ENCODE measurements at regions not wholly inside any gene's neighbourhood (a gene's known extent, or its start where the extent isn't known, plus 50 kb on each side); places are given as distances from the start of the nearest gene placed in this dataset.

DNA sequence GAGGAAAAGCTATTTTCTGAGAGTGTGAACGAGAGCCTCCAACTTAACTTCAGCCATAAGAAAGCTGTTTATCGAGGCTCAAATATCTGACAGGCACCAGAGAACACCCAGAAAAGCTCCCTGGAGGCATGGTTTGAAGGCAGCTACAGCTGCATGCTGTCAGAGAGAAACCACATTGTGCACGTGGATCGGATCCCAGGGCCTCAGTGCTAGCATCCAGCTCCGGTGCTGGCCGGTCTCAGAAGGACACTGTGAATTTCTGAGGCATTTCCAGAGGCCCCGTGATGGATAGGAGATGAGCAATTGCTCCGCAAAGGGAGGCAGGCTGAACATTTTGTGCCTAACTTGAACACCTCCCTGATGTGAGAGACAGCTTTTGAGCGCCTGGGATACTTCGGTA, 315.7 kb downstream of the FGF9 start:
- ATAC-seq = no peak
- no TSS peak for BruUV-seq (replicated peaks)
- H3K9me3 ChIP-seq (ENCODE audit: control insufficient read depth in 1 of 2, insufficient read depth in 1 of 2, low read depth in 1 of 2, low read length in 2 of 2) = no peaks in the 10 kb centered on the region
- no peaks in the 10 kb centered on the region for H3K36me3 ChIP-seq (ENCODE audit: control insufficient read depth in 1 of 2, insufficient read depth in 2 of 2, low read length in 2 of 2)
- intact Hi-C loops (cut with micrococcal nuclease) = no loop called here
- no peak overlapping the region for H3K9ac ChIP-seq (ENCODE audit: low read length)
- no peak overlapping the region for H2AFZ ChIP-seq (ENCODE audit: low read depth, low read length, poor library complexity, severe bottlenecking)
- DNase-seq (ENCODE audit: low read depth, low spot score) = no peak
- no peaks in the 10 kb centered on the region for H4K20me1 ChIP-seq (ENCODE audit: insufficient read depth)
- no peak overlapping the region for H3K4me2 ChIP-seq (ENCODE audit: low read length)
- H3K9me2 ChIP-seq (ENCODE audit: insufficient read depth) = no peaks in the 10 kb centered on the region
- ChIA-PET POLR2A (no interaction called here), RAD21 (ENCODE audit: low non-redundant PET in 1 of 2, low total read pairs in 2 of 2, uncharacterized antibody in 2 of 2, unreplicated experiment in 2 of 2) (no interaction called here), CTCF (no interaction called here)
- H3K27me3 ChIP-seq (ENCODE audit: insufficient read depth, low read length) = no peaks in the 10 kb centered on the region
- no peaks in the 10 kb centered on the region for H3K4me1 ChIP-seq (ENCODE audit: control insufficient read depth in 1 of 2, insufficient read depth in 2 of 2, low read length in 2 of 2)
- H3K79me2 ChIP-seq (ENCODE audit: insufficient read depth, low read length) = no peaks in the 10 kb centered on the region
- no peak overlapping the region for H3K27ac ChIP-seq (ENCODE audit: low read depth, low read length)
- H3K4me3 ChIP-seq (replicated peaks in 1 of 2; ENCODE audit: low read depth in 1 of 2, low read length in 2 of 2) = no peak overlapping the region
- TF ChIP-seq POLR2A (IDR thresholded peaks at IDR 0.05; ENCODE audit: borderline replicate concordance, extremely low read depth, insufficient read depth, insufficient read length) (no peak), POLR2AphosphoS5 (IDR thresholded peaks at IDR 0.05; ENCODE audit: low read depth, low read length) (no peak), TCF7L2 (IDR thresholded peaks at IDR 0.05; ENCODE audit: borderline replicate concordance, extremely low read depth, insufficient read depth, insufficient read length) (no peak), SRF (IDR thresholded peaks at IDR 0.05; ENCODE audit: low read depth) (no peak), EZH2 (IDR thresholded peaks at IDR 0.05) (no peak), EGR1 (IDR thresholded peaks at IDR 0.05; ENCODE audit: low read depth) (no peak), SIN3A (IDR thresholded peaks at IDR 0.05; ENCODE audit: low read depth) (no peak), ZNF274 (IDR thresholded peaks at IDR 0.05; ENCODE audit: low read depth, low read length) (no peak), ZFX (IDR thresholded peaks at IDR 0.05) (no peak), ELF1 (IDR thresholded peaks at IDR 0.05; ENCODE audit: borderline replicate concordance, low read depth) (no peak), JUND (IDR thresholded peaks at IDR 0.05) (no peak), CBX3 (IDR thresholded peaks at IDR 0.05; ENCODE audit: low read depth) (no peak), SP1 (IDR thresholded peaks at IDR 0.05; ENCODE audit: low read depth) (no peak), FOSL1 (IDR thresholded peaks at IDR 0.05; ENCODE audit: low read depth) (no peak)
- TF ChIP-seq, protein P1, sequence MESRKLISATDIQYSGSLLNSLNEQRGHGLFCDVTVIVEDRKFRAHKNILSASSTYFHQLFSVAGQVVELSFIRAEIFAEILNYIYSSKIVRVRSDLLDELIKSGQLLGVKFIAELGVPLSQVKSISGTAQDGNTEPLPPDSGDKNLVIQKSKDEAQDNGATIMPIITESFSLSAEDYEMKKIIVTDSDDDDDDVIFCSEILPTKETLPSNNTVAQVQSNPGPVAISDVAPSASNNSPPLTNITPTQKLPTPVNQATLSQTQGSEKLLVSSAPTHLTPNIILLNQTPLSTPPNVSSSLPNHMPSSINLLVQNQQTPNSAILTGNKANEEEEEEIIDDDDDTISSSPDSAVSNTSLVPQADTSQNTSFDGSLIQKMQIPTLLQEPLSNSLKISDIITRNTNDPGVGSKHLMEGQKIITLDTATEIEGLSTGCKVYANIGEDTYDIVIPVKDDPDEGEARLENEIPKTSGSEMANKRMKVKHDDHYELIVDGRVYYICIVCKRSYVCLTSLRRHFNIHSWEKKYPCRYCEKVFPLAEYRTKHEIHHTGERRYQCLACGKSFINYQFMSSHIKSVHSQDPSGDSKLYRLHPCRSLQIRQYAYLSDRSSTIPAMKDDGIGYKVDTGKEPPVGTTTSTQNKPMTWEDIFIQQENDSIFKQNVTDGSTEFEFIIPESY (IDR thresholded peaks at IDR 0.05; ENCODE audit: extremely low read depth, insufficient replicate concordance, low read length) = no peak
- TF ChIP-seq, protein P2, sequence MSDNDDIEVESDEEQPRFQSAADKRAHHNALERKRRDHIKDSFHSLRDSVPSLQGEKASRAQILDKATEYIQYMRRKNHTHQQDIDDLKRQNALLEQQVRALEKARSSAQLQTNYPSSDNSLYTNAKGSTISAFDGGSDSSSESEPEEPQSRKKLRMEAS (IDR thresholded peaks at IDR 0.05) = no peak
- TF ChIP-seq, protein P3, sequence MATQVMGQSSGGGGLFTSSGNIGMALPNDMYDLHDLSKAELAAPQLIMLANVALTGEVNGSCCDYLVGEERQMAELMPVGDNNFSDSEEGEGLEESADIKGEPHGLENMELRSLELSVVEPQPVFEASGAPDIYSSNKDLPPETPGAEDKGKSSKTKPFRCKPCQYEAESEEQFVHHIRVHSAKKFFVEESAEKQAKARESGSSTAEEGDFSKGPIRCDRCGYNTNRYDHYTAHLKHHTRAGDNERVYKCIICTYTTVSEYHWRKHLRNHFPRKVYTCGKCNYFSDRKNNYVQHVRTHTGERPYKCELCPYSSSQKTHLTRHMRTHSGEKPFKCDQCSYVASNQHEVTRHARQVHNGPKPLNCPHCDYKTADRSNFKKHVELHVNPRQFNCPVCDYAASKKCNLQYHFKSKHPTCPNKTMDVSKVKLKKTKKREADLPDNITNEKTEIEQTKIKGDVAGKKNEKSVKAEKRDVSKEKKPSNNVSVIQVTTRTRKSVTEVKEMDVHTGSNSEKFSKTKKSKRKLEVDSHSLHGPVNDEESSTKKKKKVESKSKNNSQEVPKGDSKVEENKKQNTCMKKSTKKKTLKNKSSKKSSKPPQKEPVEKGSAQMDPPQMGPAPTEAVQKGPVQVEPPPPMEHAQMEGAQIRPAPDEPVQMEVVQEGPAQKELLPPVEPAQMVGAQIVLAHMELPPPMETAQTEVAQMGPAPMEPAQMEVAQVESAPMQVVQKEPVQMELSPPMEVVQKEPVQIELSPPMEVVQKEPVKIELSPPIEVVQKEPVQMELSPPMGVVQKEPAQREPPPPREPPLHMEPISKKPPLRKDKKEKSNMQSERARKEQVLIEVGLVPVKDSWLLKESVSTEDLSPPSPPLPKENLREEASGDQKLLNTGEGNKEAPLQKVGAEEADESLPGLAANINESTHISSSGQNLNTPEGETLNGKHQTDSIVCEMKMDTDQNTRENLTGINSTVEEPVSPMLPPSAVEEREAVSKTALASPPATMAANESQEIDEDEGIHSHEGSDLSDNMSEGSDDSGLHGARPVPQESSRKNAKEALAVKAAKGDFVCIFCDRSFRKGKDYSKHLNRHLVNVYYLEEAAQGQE (IDR thresholded peaks at IDR 0.05; ENCODE audit: low read depth) = no peak
- TF ChIP-seq, protein P4, sequence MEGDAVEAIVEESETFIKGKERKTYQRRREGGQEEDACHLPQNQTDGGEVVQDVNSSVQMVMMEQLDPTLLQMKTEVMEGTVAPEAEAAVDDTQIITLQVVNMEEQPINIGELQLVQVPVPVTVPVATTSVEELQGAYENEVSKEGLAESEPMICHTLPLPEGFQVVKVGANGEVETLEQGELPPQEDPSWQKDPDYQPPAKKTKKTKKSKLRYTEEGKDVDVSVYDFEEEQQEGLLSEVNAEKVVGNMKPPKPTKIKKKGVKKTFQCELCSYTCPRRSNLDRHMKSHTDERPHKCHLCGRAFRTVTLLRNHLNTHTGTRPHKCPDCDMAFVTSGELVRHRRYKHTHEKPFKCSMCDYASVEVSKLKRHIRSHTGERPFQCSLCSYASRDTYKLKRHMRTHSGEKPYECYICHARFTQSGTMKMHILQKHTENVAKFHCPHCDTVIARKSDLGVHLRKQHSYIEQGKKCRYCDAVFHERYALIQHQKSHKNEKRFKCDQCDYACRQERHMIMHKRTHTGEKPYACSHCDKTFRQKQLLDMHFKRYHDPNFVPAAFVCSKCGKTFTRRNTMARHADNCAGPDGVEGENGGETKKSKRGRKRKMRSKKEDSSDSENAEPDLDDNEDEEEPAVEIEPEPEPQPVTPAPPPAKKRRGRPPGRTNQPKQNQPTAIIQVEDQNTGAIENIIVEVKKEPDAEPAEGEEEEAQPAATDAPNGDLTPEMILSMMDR (IDR thresholded peaks at IDR 0.05 in 2 of 3, conservative IDR thresholded peaks at IDR 0.05 in 1 of 3; ENCODE audit: borderline replicate concordance in 1 of 3, insufficient read depth in 1 of 3, low read depth in 2 of 3, low read length in 2 of 3) = no peak
- TF ChIP-seq, protein P5, sequence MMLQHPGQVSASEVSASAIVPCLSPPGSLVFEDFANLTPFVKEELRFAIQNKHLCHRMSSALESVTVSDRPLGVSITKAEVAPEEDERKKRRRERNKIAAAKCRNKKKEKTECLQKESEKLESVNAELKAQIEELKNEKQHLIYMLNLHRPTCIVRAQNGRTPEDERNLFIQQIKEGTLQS (IDR thresholded peaks at IDR 0.05) = no peak

Measured in HCT116 (cell line).